Keratinocyte (primary cell): ENCODE measurements at regions not wholly inside any gene's neighbourhood (a gene's known extent, or its start where the extent isn't known, plus 50 kb on each side); places are given as distances from the start of the nearest gene placed in this dataset.

Experiments used
- DNase-seq: peaks from one replicate; pipeline ENCODE4 v3.0.0-alpha.2; 2011; ENCODE audit warnings: low read depth, missing footprints, low spot score
- FAIRE-seq: peaks from 2 replicates; lab custom pipeline; 2011; peaks lifted over from hg19 to GRCh38; lab: Jason Lieb, UNC
- H2AFZ ChIP-seq: 2 replicates; pipeline ENCODE4 v1.6.0; 2012; ENCODE audit warnings: low read length, control low read depth, inconsistent platforms; ENCODE audit not compliant: control insufficient read depth
- H3K27ac ChIP-seq: 2 replicates; pipeline ENCODE4 v1.5.1; 2011; ENCODE audit warnings: low read length; ENCODE audit not compliant: control insufficient read depth, insufficient read depth
- H3K27me3 ChIP-seq: 3 replicates; pipeline ENCODE4 v1.6.0; 2011; ENCODE audit warnings: low read length; ENCODE audit not compliant: control insufficient read depth, insufficient read depth; ENCODE audit errors: extremely low read depth
- H3K36me3 ChIP-seq, 2 experiments: 2 replicates in 1 of 2; 3 replicates in 1 of 2; pipeline ENCODE4 v1.5.1; 2011; ENCODE audit warnings: low read length in 2 of 2, mild to moderate bottlenecking in 1 of 2; ENCODE audit not compliant: control insufficient read depth in 2 of 2, insufficient read depth in 2 of 2; ENCODE audit errors: extremely low read depth in 1 of 2
- H3K4me1 ChIP-seq: 3 replicates; pipeline ENCODE4 v1.5.1; 2011; ENCODE audit warnings: low read length; ENCODE audit not compliant: control insufficient read depth, insufficient read depth; ENCODE audit errors: extremely low read depth
- H3K4me2 ChIP-seq: 3 replicates; pipeline ENCODE4 v1.6.0; 2011; ENCODE audit warnings: low read depth, low read length; ENCODE audit not compliant: control insufficient read depth, insufficient read depth; ENCODE audit errors: extremely low read depth
- H3K4me3 ChIP-seq, 3 experiments: fragments of 200-600 bp in 1 of 3; sonication (generic) in 1 of 3; 2 replicates in 2 of 3; 3 replicates in 1 of 3; pipeline ENCODE4 v1.5.1; 2011 to 2016; ENCODE audit warnings: low read length in 3 of 3, mild to moderate bottlenecking in 3 of 3, control low read depth in 2 of 3, inconsistent platforms in 1 of 3, low read depth in 1 of 3, mixed read lengths in 1 of 3, mixed run types in 1 of 3, moderate library complexity in 1 of 3; ENCODE audit not compliant: control insufficient read depth in 2 of 3, insufficient read depth in 2 of 3; ENCODE audit errors: extremely low read depth in 1 of 3
- H3K79me2 ChIP-seq: 2 replicates; pipeline ENCODE4 v1.6.0; 2012; ENCODE audit warnings: low read length; ENCODE audit not compliant: control insufficient read depth, insufficient read depth
- H3K9ac ChIP-seq: 3 replicates; pipeline ENCODE4 v1.6.0; 2011; ENCODE audit warnings: low read length; ENCODE audit not compliant: control insufficient read depth, insufficient read depth; ENCODE audit errors: extremely low read depth
- H3K9me1 ChIP-seq: 3 replicates; pipeline ENCODE4 v1.6.0; 2011; ENCODE audit warnings: low read length; ENCODE audit not compliant: control insufficient read depth, insufficient read depth; ENCODE audit errors: extremely low read depth
- H3K9me3 ChIP-seq: 2 replicates; pipeline ENCODE4 v1.5.1; 2012; ENCODE audit warnings: low read depth, low read length; ENCODE audit not compliant: control insufficient read depth
- H4K20me1 ChIP-seq: 3 replicates; pipeline ENCODE4 v1.6.0; 2011; ENCODE audit warnings: low read length; ENCODE audit not compliant: control insufficient read depth, insufficient read depth; ENCODE audit errors: extremely low read depth
- EZH2 ChIP-seq: IDR thresholded peaks from one replicate; pipeline ENCODE4 v1.6.1; 2012; ENCODE audit warnings: inconsistent platforms, mild to moderate bottlenecking, low read length, moderate library complexity
- dilution Hi-C: fragments of 300-500 bp; cut with MboI; formaldehyde crosslinking; loops from one replicate; pipeline ENCODE4 v1.7.0; 2020; ENCODE audit warnings: low sequenced_read_pairs; ENCODE audit not compliant: extremely low pct_ligation_motif_present
- TF ChIP-seq, protein P1 (sequence below), 3 experiments: IDR thresholded peaks in 1 of 3; conservative IDR thresholded peaks in 1 of 3; optimal IDR thresholded peaks in 1 of 3; 2 replicates in 2 of 3; 3 replicates in 1 of 3; pipeline versions ENCODE3 to v1.5.1; 2011; ENCODE audit warnings: low read length in 3 of 3, mild to moderate bottlenecking in 3 of 3, moderate library complexity in 2 of 3, control low read depth in 1 of 3, inconsistent platforms in 1 of 3; ENCODE audit not compliant: insufficient read depth in 2 of 3; ENCODE audit errors: extremely low read depth in 1 of 3

DNA sequence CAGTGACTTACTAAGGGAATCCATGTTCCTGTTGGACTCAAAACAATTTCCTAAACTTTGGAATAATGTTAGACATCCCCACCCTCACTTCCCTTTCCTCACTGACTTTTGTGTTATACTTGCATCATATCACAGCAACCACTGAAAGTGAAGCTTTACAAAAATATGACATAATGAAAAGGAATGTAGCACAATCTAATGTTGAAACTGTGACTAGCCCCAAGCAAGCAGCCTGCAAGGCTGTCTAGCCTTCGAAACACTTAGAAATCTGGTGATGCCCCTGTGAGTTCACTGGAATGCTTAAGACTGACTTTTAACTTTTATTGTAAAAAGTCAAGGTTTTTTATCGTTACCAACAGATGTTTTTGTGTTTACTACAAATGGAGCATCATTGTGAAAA, 203.7 kb upstream of the ZNF385D start:
- TF ChIP-seq EZH2 = no peak
- TF ChIP-seq, protein P1, sequence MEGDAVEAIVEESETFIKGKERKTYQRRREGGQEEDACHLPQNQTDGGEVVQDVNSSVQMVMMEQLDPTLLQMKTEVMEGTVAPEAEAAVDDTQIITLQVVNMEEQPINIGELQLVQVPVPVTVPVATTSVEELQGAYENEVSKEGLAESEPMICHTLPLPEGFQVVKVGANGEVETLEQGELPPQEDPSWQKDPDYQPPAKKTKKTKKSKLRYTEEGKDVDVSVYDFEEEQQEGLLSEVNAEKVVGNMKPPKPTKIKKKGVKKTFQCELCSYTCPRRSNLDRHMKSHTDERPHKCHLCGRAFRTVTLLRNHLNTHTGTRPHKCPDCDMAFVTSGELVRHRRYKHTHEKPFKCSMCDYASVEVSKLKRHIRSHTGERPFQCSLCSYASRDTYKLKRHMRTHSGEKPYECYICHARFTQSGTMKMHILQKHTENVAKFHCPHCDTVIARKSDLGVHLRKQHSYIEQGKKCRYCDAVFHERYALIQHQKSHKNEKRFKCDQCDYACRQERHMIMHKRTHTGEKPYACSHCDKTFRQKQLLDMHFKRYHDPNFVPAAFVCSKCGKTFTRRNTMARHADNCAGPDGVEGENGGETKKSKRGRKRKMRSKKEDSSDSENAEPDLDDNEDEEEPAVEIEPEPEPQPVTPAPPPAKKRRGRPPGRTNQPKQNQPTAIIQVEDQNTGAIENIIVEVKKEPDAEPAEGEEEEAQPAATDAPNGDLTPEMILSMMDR (optimal IDR thresholded peaks at IDR 0.05 in 1 of 3, IDR thresholded peaks at IDR 0.05 in 1 of 3, conservative IDR thresholded peaks at IDR 0.05 in 1 of 3; ENCODE audit: extremely low read depth in 1 of 3, insufficient read depth in 2 of 3, low read length in 3 of 3) = no peak

GRCh38 chr3:21955406-21955805, 204.4 kb upstream of the ZNF385D start:
- no peaks in the 10 kb centered on the region for H3K27me3 ChIP-seq
- no peaks in the 10 kb centered on the region for H3K36me3 ChIP-seq
- TF ChIP-seq, protein P1 (optimal IDR thresholded peaks at IDR 0.05 in 1 of 3, IDR thresholded peaks at IDR 0.05 in 1 of 3, conservative IDR thresholded peaks at IDR 0.05 in 1 of 3; ENCODE audit: extremely low read depth in 1 of 3, insufficient read depth in 2 of 3, low read length in 3 of 3) = no peak
- no peak for TF ChIP-seq EZH2
- H4K20me1 ChIP-seq = no peaks in the 10 kb centered on the region
- FAIRE-seq = no peak
- H3K4me2 ChIP-seq = no peak overlapping the region
- no peak overlapping the region for H3K4me3 ChIP-seq
- DNase-seq = no peak
- dilution Hi-C loops = no loop called here
- H3K9ac ChIP-seq = no peak overlapping the region
- H3K4me1 ChIP-seq = no peaks in the 10 kb centered on the region
- no peaks in the 10 kb centered on the region for H3K79me2 ChIP-seq
- H3K9me1 ChIP-seq = no peaks in the 10 kb centered on the region
- H3K9me3 ChIP-seq = no peaks in the 10 kb centered on the region
- H3K27ac ChIP-seq = no peak overlapping the region
- H2AFZ ChIP-seq = no peak overlapping the region

More for the DNA sequence above, 203.7 kb upstream of the ZNF385D start:
- DNase-seq (no peak), FAIRE-seq (no peak)
- Histone ChIP-seq H3K4me2 (no peak overlapping the region), H3K27me3 (no peaks in the 10 kb centered on the region), H3K79me2 (no peaks in the 10 kb centered on the region), H3K36me3 (no peaks in the 10 kb centered on the region), H3K9me1 (no peaks in the 10 kb centered on the region), H3K27ac (no peak overlapping the region), H3K9ac (no peak overlapping the region), H3K4me1 (no peaks in the 10 kb centered on the region), H3K4me3 (no peak overlapping the region), H2AFZ (no peak overlapping the region), H3K9me3 (no peaks in the 10 kb centered on the region), H4K20me1 (no peaks in the 10 kb centered on the region)
- dilution Hi-C loops = no loop called here
